SU-DHL-6 (cell line): ENCODE measurements at regions not wholly inside any gene's neighbourhood (a gene's known extent, or its start where the extent isn't known, plus 50 kb on each side); places are given as distances from the start of the nearest gene placed in this dataset.

Experiments
- CTCF ChIP-seq: fragments of 200-600 bp; sonication (generic); IDR thresholded peaks from one replicate; pipeline ENCODE4 v1.5.1; 2017; ENCODE audit warnings: antibody characterized with exemption, mild to moderate bottlenecking, low read length, moderate library complexity; ENCODE audit not compliant: insufficient read depth, poor library complexity, severe bottlenecking
- EZH2phosphoT487 ChIP-seq: fragments of 200-600 bp; sonication (generic), shearing (Covaris generic); conservative IDR thresholded peaks from 2 replicates; pipeline ENCODE4 v1.6.1; 2018; ENCODE audit warnings: mild to moderate bottlenecking, antibody characterized with exemption, low read length, moderate library complexity, mixed read lengths

GRCh38 chr6:25150031-25150430, 129.1 kb upstream of the CARMIL1 start:
- no peak for TF ChIP-seq CTCF
- no peak for TF ChIP-seq EZH2phosphoT487
